Gastroesophageal sphincter (tissue), 4 donors: ENCODE measurements at regions not wholly inside any gene's neighbourhood (a gene's known extent, or its start where the extent isn't known, plus 50 kb on each side); places are given as distances from the start of the nearest gene placed in this dataset.

ENCODE experiments used
- ATAC-seq: fragments of 150-250 bp; one replicate; pipeline ENCODE4 v1.9.1; 2016; ENCODE audit warnings: mild to moderate bottlenecking, moderate library complexity
- H3K27ac ChIP-seq, 4 donors: fragments of 200-600 bp; sonication (generic) in 3 of 4; 1 replicate in 3 of 4; 2 replicates in 1 of 4; pipeline ENCODE4 v1.5.1; 2016 to 2019
- H3K27me3 ChIP-seq: fragments of 200-600 bp; sonication (generic); one replicate; pipeline ENCODE4 v1.5.1; 2019
- H3K36me3 ChIP-seq, 2 donors: fragments of 200-600 bp; sonication (generic); one replicate each; pipeline ENCODE4 v1.5.1; 2019; ENCODE audit warnings: control low read depth in 1 of 2
- H3K4me1 ChIP-seq, 3 donors: fragments of 200-600 bp; sonication (generic); 1 replicate in 2 of 3; 2 replicates in 1 of 3; pipeline ENCODE4 v1.5.1; 2016 to 2019; ENCODE audit warnings: control low read depth in 2 of 3
- H3K4me3 ChIP-seq, 2 donors: fragments of 200-600 bp; sonication (generic); one replicate each; pipeline ENCODE4 v1.5.1; 2019; ENCODE audit warnings: mild to moderate bottlenecking in 1 of 2, moderate library complexity in 1 of 2
- H3K9me3 ChIP-seq, 3 donors: fragments of 200-600 bp; sonication (generic); one replicate each; pipeline ENCODE4 v1.5.1; 2017 to 2019; ENCODE audit warnings: control low read depth in 2 of 3
- EP300 ChIP-seq: sonication (generic); formaldehyde crosslinking; IDR thresholded peaks from one replicate; pipeline ENCODE4 v1.6.1; 2017; ENCODE audit warnings: antibody characterized with exemption, mild to moderate bottlenecking
- POLR2A ChIP-seq, 2 donors: fragments of 450-650 bp; IDR thresholded peaks; one replicate each; pipeline ENCODE4 v1.6.1; 2017; ENCODE audit warnings: antibody characterized with exemption in 2 of 2, mild to moderate bottlenecking in 2 of 2, moderate library complexity in 1 of 2
- POLR2AphosphoS5 ChIP-seq: sonication (generic); formaldehyde crosslinking; IDR thresholded peaks from one replicate; pipeline ENCODE4 v1.6.1; 2017; ENCODE audit warnings: antibody characterized with exemption
- WGBS, 2 donors: methylation state at CpG; one replicate each; pipeline ENCODE4 v1.1.5; 2018; ENCODE audit warnings: low coverage in 1 of 2; 5-methylcytosine and 5-hydroxymethylcytosine counted together
- TF ChIP-seq, protein P1 (sequence below), 4 experiments: fragments of 200-600 bp in 2 of 4; fragments of 450-650 bp in 2 of 4; sonication (generic) in 1 of 4; IDR thresholded peaks; one replicate each; pipeline ENCODE4 v1.5.1; 2017 to 2019; ENCODE audit warnings: antibody characterized with exemption in 4 of 4, mild to moderate bottlenecking in 2 of 4, moderate library complexity in 2 of 4

GRCh38 chr15:95175914-95176658, 944.7 kb downstream of the MCTP2 start:
- Histone ChIP-seq H3K27me3 (no peaks in the 10 kb centered on the region), H3K36me3 (no peaks in the 10 kb centered on the region), H3K9me3 (peaks cover 0 to 14% (median 0%) of the 10 kb centered on the region in 3 donors), H3K4me1 (no peaks in the 10 kb centered on the region), H3K4me3 (no peak overlapping the region), H3K27ac (no peak overlapping the region)
- 67% methylated on average over 1 to 3 of the region's 3 CpGs for whole genome bisulfite sequencing, 2 donors
- ATAC-seq, result no peak
- TF ChIP-seq, protein P1, sequence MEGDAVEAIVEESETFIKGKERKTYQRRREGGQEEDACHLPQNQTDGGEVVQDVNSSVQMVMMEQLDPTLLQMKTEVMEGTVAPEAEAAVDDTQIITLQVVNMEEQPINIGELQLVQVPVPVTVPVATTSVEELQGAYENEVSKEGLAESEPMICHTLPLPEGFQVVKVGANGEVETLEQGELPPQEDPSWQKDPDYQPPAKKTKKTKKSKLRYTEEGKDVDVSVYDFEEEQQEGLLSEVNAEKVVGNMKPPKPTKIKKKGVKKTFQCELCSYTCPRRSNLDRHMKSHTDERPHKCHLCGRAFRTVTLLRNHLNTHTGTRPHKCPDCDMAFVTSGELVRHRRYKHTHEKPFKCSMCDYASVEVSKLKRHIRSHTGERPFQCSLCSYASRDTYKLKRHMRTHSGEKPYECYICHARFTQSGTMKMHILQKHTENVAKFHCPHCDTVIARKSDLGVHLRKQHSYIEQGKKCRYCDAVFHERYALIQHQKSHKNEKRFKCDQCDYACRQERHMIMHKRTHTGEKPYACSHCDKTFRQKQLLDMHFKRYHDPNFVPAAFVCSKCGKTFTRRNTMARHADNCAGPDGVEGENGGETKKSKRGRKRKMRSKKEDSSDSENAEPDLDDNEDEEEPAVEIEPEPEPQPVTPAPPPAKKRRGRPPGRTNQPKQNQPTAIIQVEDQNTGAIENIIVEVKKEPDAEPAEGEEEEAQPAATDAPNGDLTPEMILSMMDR (IDR thresholded peaks at IDR 0.05), result no peak
- TF ChIP-seq POLR2A (IDR thresholded peaks at IDR 0.05) (no peak), POLR2AphosphoS5 (no peak), EP300 (no peak)

- no peak overlapping the region for H3K27ac ChIP-seq
- ATAC-seq, result no peak
- H3K9me3 ChIP-seq, result peaks cover 0 to 19% (median 0%) of the 10 kb centered on the region in 3 donors
- no peaks in the 10 kb centered on the region for H3K36me3 ChIP-seq
- no peak overlapping the region for H3K4me3 ChIP-seq
- 74 to 90% methylated on average over 6 of the region's 6 CpGs for WGBS, 2 donors
- H3K27me3 ChIP-seq, result no peaks in the 10 kb centered on the region
- TF ChIP-seq POLR2AphosphoS5, result no peak
- no peak for TF ChIP-seq EP300
- TF ChIP-seq POLR2A (IDR thresholded peaks at IDR 0.05), result no peak
- TF ChIP-seq, protein P1 (IDR thresholded peaks at IDR 0.05), result no peak
- H3K4me1 ChIP-seq, result no peaks in the 10 kb centered on the region
Measured at GRCh38 chr15:95176794-95177577, 945.6 kb downstream of the MCTP2 start.

- no peak overlapping the region for H3K4me3 ChIP-seq
- H3K9me3 ChIP-seq, result peaks cover 0 to 19% (median 0%) of the 10 kb centered on the region in 3 donors
- TF ChIP-seq EP300 (no peak), POLR2AphosphoS5 (no peak), POLR2A (IDR thresholded peaks at IDR 0.05) (no peak)
- TF ChIP-seq, protein P1 (IDR thresholded peaks at IDR 0.05), result no peak
- H3K36me3 ChIP-seq, result no peaks in the 10 kb centered on the region
- no peak overlapping the region for H3K27ac ChIP-seq
- ATAC-seq, result no peak
- H3K27me3 ChIP-seq, result no peaks in the 10 kb centered on the region
- no peaks in the 10 kb centered on the region for H3K4me1 ChIP-seq
Measured at GRCh38 chr15:95180530-95180929, 949.2 kb downstream of the MCTP2 start.

DNA sequence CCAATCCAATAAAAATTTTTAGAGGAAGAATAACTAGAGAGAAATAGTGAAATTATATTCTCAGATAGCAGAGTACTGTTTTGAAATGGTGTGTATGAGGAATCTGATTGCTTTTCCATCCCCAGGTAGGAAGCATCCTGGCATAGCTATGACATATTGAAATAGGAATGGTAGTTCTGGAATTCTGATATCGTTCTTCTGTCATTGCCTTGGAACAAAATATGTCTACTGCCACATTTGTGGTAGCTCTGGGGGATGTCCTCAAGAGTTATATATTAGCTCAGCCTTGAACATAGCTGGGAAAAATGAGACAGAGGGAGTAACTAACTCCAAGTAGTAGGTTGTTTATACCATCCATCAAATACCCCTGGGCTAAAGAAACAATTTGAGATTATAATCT, 950.7 kb downstream of the MCTP2 start:
- no peak overlapping the region for H3K4me3 ChIP-seq
- no peaks in the 10 kb centered on the region for H3K27me3 ChIP-seq
- H3K36me3 ChIP-seq, result no peaks in the 10 kb centered on the region
- no peak overlapping the region for H3K27ac ChIP-seq
- no peaks in the 10 kb centered on the region for H3K4me1 ChIP-seq
- 100% methylated on average over 1 of the region's 1 CpG for WGBS, 2 donors
- TF ChIP-seq POLR2A (IDR thresholded peaks at IDR 0.05), result no peak
- TF ChIP-seq EP300, result no peak
- no peak for TF ChIP-seq POLR2AphosphoS5
- TF ChIP-seq, protein P1 (IDR thresholded peaks at IDR 0.05), result no peak
- peaks cover 0 to 19% (median 0%) of the 10 kb centered on the region in 3 donors for H3K9me3 ChIP-seq
- ATAC-seq, result no peak

GRCh38 chr15:95192923-95193322, 961.6 kb downstream of the MCTP2 start:
- Histone ChIP-seq H3K9me3 (no peaks in the 10 kb centered on the region), H3K36me3 (no peaks in the 10 kb centered on the region), H3K27me3 (no peaks in the 10 kb centered on the region), H3K4me1 (no peaks in the 10 kb centered on the region), H3K4me3 (no peak overlapping the region), H3K27ac (no peak overlapping the region)
- TF ChIP-seq POLR2AphosphoS5, result no peak
- TF ChIP-seq EP300, result no peak
- TF ChIP-seq, protein P1 (IDR thresholded peaks at IDR 0.05), result no peak
- TF ChIP-seq POLR2A (IDR thresholded peaks at IDR 0.05), result no peak
- no peak for ATAC-seq
